ENCODE measurements at regions not wholly inside any gene's neighbourhood (a gene's known extent, or its start where the extent isn't known, plus 50 kb on each side); places are given as distances from the start of the nearest gene placed in this dataset.
"Not testable (repeated sequence)": the region's sequence is repeated elsewhere in the genome, so short reads cannot be mapped to it uniquely, and the experiment has no call there.

DNA sequence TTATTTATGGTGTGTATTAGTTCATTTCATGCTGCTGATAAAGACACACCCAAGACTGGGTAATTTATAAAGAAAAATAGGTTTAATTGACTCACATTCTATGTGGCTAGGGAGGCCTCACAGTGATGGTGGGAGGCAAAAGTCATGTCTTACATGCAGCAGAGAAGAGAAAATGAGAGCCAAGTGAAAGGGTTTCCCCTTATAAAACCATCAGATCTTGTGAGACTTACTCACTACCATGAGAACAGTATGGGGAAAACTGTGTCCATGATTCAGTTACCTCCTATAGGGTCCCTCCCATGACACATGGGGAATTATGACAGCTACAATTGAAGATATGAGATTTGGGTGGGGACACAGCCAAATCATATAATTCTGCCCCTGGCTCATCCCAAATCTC is 150.0 kb upstream of the AHI1 start:
- DNase-seq (ENCODE audit: low read depth in 2 of 2, low spot score in 1 of 2), result no peak

DNA sequence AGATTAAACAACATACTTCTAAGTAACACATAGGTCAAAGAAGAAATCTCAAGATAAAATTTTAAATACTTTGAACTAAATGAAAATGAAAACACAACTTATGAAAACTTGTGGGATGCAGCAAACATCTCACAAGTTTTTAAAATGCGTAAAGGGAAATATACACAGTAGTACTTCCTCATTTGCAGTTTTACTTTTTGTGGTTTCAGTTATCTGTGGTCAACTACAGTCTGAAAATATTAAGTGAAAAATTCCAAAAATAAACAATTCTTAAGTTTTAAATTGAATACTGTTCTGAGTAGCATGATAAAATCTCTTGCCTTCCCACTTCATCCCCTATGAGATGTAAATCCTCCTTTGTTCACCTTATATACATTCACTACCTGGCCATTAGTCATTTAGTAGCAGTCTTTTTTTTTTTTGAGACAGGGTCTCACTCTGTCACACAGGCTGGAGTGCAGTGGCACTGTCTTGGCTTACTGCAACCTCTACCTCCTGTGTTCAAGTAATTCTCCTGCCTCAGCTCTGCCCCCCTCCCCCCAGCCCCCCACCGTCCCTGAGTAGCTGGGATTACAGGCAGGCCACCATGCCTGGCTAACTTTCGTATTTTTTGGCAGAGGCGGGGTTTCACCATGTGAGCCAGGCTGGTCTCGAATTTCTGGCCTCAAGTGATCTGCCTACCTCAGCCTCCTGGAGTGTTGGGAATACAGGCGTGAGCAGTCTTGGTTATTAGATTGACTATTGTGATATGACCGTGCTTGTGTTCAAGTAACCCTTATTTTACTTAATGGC is 154.6 kb upstream of the AHI1 start:
- DNase-seq (ENCODE audit: low read depth in 2 of 2, low spot score in 1 of 2), result no peak

DNA sequence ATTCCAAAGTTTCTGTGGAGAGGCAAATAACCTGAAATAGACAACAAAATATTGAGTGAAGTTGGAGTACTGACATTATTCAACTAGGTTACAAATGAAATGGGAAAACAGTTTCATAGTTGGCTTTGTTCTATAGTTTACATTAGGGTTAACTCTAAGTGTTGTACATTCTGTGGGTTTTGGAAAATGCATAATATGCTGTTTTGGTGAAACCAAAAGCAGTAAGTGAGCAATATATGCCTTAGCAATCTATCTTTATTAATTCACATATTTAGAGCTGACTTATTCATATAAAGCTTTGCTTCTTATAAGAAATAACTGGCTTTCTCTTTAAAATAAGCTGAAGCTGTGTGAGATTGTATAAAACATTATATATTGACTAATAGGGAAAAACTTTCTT is 157.5 kb upstream of the AHI1 start:
- no peak for DNase-seq (ENCODE audit: low read depth in 2 of 2, low spot score in 1 of 2)

DNA sequence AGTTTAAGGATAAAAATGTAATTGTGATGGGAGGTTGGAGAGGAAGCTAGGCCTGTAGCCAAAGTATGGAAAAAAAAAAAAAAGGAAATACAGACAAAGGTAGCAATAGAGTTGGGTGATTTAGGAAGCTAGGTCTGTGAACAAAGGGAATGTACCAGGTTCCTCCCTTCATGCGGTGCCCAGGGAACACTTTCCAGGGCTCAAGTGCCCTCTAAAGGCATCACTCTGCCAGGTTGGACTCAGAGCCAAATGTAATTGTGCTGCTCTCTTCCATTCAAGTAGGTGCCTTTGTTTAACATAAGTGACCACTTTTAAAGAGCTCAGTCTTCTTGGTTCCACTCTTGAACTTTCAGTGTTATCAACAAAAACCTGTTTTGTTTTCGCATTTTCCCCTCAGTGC is 159.7 kb upstream of the AHI1 start:
- no peak for DNase-seq (ENCODE audit: low read depth in 2 of 2, low spot score in 1 of 2)

DNA sequence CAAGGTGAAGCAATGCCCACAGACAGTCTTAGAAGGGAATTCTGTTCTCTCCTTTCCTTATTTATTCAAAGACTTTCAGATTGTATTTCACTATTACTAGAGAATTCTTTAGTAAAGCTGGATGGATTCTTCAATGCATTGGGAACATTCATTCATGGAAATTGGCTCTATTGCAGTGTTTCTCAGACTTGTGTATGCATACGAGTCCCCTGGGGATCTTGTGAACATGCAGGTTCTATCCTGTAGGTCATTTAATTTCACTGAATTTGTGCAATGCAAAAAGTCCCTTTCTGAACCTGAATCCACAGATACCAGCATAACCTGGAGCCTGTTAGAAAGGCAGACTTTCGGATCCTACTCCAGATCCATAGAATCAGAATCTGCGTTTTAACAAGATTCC is 160.9 kb upstream of the AHI1 start:
- DNase-seq (ENCODE audit: low read depth in 2 of 2, low spot score in 1 of 2), result no peak

DNA sequence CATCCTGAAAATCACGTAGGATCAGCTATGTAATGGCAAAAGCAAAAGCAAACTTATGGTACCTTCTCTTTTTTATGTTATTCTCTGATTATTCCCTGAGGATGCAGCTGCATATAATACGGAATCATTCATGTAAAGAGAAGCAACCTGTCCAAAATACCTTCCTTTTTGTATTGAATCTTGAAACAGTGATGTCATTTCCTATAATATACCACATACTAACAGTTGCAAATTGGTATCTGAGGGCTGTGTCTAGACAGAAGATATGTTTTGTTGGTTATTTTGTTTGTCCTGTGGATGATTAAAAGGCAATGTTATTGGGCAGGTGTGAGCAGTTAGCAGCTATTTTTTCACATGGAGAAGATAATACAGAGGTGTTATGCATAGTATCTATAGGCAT is 161.4 kb upstream of the AHI1 start:
- DNase-seq (ENCODE audit: low read depth in 2 of 2, low spot score in 1 of 2), result no peak

DNA sequence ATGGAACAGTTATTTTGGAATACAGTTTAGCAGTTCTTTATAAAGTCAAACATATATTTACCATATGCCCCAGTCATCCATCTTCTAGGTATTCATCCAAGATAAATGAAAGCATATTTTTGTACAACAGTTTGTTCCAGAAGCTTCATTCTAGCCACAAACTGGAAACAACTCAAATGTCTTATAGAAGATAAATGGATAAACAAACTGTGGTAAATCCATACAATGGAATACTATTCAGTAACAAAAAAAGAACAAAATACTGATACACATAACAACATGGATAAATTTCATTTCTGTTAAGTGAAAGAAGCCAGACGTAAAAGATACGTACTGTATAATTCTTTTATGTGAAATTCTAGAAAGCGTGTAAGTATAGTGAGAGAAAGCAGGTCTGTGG is 167.0 kb upstream of the AHI1 start:
- no peak for DNase-seq (ENCODE audit: low read depth in 2 of 2, low spot score in 1 of 2)

DNA sequence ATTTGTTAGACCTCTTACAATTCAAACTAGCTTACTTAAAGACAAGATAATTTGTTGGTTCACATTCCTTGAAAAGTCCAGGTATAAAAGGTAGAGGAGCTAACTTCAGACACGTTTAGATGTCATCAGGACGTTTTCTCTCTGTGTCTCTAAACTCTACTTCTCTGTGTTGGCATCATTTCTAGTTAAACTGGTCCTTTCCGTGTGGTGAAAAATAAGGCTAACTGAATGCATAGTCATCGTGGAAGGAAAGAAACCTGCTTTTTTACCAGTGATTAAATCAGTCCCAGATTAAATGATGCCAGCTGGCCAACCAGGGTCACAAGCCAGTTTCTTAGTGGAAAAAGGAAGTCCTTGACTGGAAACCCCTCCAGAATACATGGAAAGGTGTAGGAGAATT is 168.4 kb upstream of the AHI1 start:
- DNase-seq (ENCODE audit: low read depth in 2 of 2, low spot score in 1 of 2), result no peak

DNA sequence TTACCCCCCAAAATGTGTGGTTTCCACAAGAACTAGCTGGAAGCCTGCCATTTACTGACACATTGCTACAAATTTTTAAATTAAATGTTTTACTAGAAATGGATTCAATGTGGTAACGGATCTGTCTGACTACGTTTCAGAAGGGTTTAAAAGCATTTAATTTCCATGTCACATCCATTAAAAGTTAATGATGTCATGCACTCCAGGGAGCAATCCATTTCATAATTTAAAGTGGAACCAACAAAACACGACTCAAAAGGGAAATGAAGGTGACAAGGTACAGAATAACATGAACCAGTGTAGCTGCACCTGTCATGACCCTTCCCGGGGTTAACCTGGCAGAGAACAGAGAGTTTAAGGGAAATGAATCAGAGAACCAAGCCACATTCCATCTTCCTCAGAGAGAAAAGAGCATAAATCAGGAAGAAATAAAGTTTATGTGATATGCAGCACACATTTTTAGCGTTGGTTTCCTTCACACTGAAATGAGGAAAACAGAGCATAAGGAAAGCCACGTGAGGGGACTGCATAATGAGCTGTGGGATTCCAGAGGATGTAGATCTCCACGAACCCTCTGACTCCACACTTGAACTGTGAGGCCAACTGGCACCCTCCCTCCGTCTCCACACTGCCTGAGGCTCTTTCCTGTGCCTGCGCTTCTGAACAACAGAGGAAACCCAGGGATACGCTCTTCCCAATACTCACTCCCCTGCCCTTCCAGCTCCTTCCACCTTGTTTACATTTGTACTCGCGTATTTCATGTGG is 170.3 kb upstream of the AHI1 start:
- no peak for DNase-seq (ENCODE audit: low read depth in 2 of 2, low spot score in 1 of 2)

DNA sequence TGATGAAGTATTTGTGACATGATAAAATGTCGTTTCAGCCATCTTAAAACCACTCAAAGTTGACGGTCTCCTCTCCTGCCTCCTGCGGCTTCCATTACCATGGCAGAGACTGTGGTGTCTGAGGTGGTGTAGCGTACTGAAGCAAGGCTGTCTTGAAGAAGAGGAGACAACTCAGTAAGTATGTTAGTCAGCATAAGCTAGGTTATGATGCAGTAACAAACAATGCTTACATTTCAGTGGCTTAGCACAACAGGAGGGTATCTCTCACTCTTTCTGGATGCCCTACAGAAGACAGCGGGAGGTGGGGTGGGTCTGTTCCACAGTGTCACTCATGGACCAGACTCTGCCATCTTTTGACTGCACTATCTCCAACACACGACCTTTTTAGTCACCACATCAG is 174.7 kb upstream of the AHI1 start:
- DNase-seq (ENCODE audit: low read depth in 2 of 2, low spot score in 1 of 2), result no peak

DNA sequence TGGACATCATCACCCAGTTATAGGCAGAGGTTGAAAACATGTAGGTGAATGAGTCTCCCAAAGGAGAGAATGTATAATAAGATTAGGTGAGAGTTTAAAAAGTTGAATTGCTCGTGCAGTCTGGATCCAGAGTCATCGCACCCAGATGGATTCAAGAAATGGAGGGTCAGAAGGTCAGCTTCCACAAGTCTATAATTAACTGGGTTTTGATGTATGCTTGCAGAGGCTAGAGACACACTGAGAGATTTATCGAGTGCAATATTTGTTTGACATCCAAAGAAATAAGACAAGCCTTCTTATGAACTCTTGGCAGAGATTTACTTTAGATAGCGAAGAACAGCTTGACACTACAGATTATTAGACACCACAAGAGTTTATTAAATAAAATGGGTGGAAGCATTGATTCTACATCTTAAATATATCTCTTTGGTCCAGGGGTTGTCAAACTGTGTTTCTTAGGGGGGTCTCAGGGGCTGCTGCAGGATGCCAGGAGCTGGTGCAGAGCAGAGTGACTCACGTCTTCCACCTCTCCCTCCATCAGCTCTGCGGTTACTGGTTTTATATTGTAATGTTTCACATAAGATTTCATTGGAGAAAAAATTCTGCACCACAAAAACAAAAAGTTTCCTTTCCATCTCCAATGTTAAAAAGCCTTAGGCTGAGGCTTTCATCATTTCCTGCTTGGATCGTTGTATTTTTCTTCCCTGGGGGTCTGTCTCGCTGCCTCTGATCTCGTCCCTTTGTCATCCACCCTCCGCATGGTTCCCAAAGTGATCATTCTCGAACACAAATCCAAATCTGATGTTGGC is 176.2 kb upstream of the AHI1 start:
- no peak for DNase-seq (ENCODE audit: low read depth in 2 of 2, low spot score in 1 of 2)

DNA sequence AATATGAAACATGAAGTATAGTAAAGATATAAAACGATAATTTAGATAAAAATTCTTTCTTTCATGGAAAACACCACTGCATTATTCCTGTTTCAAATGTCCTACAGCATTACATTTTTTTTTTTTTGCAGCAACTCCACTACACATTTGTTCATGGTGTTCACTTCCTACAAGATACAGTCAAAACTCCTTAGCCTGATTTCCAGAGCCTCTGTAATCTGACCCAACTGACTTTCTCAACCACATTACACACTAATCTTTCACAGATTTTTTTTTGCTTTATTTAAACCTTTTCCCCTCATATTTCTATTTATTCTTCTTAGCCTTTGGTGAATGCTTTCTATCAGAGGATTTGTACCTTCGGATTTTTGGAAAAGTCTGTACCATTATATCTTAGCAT is 176.5 kb upstream of the PDE7B start:
- no peak for DNase-seq (ENCODE audit: low read depth in 2 of 2, low spot score in 1 of 2)

DNA sequence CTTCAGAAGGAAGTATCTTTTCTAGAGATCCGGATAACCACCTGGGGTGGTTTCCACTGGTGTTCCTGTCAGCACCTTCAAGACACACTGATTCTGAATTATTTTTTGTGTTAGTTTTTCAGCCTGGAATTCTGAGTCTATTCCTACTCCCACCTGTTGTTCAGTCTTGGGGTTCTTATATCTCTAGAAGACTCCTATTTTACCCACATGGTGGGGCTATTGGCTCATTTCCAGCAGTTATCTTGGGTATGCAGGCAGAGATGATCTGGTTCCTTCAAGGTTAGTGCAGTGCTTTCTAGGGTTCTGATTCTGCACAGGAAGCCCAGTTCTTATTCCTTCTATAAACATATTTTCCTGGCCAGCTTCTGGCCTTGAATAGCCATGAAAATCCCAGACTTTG is 175.6 kb upstream of the PDE7B start:
- no peak for DNase-seq (ENCODE audit: low read depth in 2 of 2, low spot score in 1 of 2)

DNA sequence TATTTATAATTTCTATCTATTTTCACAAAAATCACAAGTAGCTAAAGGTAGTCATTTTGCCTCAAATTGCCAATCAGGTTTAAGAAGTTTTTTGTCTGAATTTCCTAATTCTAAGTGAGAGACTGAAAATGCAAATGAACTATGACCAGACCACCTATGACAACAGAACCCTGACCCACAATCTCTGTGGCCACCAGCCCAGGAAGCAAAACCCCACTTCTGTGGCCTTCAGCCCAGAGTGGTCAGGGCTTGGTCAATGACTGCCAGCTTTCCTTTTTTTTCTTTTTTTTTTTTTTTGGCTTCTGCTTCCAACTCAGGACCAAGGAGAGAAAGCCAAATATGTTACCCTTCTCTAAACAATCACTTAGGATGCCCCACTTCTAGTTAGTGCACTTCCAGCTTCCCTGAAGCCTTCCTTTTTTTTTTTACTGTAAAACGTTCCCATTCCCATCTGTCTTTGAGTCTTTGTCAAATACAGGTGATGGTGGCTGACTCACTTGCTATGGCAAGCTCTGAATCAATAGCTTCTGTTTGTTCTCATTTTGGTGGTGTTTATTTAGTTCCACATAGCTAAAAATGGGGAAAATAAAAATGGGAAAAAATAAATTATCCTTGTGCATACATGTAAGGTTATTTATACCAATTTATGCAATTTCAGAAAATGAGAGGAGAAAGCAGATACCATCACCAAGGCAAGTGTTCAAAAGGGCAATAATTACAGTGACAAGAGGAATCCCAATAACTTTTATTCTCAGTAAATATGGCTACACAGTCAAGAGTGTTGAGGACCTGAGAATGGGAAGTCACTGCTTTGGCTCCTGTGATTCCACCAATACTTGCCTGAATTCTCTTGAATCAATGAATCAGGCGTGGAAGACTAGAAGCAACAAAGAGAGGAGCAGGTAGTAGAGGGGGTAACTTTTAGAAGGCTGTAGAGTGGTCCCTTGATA is 170.3 kb upstream of the PDE7B start:
- no peak for DNase-seq (ENCODE audit: low read depth in 2 of 2, low spot score in 1 of 2)

DNA sequence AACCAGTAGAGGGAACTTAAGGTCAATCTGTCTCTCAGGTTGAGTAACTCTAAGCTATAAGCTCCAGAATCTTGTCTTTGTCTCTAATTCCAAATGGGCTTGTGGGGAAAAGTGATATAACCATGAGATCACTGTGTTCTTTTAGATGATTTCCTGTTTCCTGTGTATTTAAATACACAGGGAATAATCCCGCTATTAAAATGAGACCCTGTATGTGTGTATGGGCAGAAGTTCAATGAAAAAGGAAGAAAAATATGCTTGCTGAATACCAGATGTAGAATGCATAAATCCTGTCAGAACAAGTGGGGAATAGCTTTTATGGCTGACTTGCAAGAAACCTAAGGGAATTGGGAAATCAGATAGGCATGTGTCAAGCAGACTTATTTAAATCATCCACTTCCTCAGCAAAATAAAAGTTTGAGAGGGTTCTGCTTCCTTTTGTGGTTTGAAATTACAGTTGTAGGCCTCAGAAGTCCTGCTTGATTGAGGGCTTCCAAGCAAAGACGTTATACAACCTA is 164.7 kb upstream of the PDE7B start:
- no peak for DNase-seq (ENCODE audit: low read depth in 2 of 2, low spot score in 1 of 2)

DNA sequence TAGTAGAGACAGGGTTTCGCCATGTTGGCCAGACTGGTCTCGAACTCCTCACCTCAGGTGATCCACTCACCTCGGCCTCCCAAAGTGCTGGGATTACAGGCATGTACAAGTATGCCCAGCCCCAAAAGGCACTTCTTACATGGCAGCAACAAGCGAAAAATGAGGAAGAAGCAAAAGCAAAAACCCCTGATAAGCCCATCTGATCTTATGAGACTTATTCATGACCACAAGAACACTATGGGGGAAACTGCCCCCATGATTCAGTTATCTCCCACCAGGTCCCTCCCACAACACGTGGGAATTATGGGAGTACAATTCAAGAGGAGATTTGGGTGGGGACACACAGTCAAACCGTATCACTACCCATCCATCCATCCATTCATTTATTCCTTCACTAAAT is 163.0 kb upstream of the PDE7B start:
- not testable (repeated sequence) for DNase-seq (ENCODE audit: low read depth in 2 of 2, low spot score in 1 of 2)

DNA sequence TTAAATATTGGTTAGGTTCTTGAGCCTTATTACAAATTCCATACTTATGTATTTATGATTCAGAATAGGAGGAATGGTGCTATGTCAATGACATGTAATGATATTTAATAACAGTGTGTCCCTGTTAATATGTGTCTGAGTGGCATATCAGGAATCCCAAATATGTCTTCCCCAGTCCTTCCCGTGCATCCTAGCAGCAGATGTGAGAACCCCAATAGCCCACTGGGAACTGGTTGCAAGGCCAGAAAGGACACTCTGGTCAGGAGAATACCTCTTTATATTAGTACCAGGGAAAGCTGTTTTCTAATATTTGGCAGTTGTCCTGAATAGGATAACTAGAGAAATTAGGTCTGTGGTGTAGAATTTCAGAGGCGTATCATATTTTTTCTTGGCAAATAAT is 159.1 kb upstream of the PDE7B start:
- no peak for DNase-seq (ENCODE audit: low read depth in 2 of 2, low spot score in 1 of 2)

DNA sequence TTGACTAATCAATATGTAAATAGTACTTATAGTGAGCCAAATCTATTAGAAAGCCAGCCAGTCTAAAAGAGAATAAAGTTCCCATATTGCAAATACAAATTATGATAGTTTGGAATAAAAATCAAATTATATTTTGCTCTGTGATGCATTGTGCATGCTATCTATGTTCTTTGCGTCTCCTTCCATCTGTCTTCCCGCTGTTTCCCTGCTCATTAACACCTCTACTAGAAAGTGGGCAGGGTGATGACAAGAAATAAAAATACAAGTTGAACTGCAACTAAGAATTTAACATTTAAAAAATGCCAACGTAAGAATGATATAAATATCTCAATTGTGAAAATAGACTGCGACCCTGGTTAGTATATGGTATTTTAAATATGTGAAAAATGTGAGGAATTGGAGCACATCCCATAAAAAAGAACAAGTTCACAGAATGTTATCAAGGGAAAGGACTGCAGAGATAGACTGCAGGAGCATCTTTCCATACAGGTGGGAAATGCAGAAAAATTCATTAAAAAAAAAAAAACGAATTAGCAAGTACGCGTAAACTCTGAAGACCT is 157.6 kb upstream of the PDE7B start:
- no peak for DNase-seq (ENCODE audit: low read depth in 2 of 2, low spot score in 1 of 2)

DNA sequence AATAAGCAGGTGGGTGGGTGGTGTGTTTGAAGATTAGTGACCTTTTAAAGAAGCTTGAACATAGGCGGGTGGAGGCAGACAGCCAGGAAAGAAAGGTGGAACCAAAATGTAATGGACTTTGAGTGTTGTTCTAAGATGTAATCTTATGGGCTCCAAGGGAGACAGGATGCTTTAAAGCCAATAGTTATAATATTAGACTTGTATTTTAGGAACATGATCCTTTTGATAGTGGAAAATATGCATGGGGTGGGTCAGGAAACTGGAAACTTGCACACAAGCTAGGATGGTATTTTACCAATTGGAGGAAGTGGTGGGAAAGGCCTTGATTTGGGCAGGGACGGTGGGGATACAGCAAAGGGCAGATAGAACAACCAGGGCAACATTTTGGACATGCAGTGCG is 151.8 kb upstream of the PDE7B start:
- no peak for DNase-seq (ENCODE audit: low read depth in 2 of 2, low spot score in 1 of 2)

DNA sequence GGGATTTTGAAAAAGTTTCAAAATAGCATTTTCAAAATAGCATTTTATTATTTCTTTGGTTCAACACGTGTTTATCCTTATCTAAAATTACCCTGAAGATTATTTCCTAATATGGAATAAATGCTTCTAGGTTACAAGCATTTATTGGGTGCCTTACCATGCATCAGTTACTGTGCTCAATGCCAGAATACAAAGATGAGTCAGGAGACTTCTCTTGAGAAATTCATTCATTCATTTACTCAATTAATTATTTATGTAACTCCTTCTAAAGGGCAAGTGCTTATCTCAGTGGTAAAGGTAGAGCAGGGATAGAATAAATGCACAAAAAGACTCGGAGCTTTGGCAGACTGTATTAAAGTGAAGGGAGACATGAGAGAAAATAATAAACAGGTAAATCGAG is 150.1 kb upstream of the PDE7B start:
- no peak for DNase-seq (ENCODE audit: low read depth in 2 of 2, low spot score in 1 of 2)
